Thyroid gland (tissue), 4 donors: ENCODE measurements at regions not wholly inside any gene's neighbourhood (a gene's known extent, or its start where the extent isn't known, plus 50 kb on each side); places are given as distances from the start of the nearest gene placed in this dataset.

Experiments used
- POLR2A ChIP-seq, 2 donors: fragments of 450-650 bp; IDR thresholded peaks; one replicate each; pipeline ENCODE4 v1.6.1; 2017; ENCODE audit warnings: antibody characterized with exemption in 2 of 2, mild to moderate bottlenecking in 2 of 2, moderate library complexity in 1 of 2
- TF ChIP-seq, protein P1 (sequence below), 6 experiments: fragments of 200-600 bp in 3 of 6; fragments of 450-650 bp in 3 of 6; sonication (generic) in 3 of 6; IDR thresholded peaks; one replicate each; pipeline ENCODE4 v1.5.1; 2016 to 2019; ENCODE audit warnings: antibody characterized with exemption in 6 of 6, mild to moderate bottlenecking in 2 of 6, inconsistent platforms in 1 of 6, moderate library complexity in 1 of 6

DNA sequence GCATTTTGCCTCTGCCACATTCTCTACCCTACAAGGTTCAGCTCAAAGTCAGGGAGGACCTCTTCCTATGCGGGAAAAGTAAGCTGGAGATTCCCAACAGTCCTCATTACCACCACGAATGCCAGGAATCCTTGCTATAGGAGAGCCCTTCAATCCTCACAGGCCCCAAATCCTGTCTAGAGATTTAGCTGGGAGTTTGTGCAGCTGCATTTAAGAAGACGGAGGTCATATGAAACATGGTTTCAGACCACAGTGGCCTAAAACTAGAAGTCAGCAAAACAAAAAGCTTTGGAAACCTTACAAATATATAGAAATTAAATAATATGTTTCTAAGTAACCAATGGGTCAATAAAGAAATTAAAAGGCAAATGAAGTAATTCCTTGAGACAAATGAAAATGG lies 415.3 kb upstream of the SETBP1 start:
- TF ChIP-seq, protein P1, sequence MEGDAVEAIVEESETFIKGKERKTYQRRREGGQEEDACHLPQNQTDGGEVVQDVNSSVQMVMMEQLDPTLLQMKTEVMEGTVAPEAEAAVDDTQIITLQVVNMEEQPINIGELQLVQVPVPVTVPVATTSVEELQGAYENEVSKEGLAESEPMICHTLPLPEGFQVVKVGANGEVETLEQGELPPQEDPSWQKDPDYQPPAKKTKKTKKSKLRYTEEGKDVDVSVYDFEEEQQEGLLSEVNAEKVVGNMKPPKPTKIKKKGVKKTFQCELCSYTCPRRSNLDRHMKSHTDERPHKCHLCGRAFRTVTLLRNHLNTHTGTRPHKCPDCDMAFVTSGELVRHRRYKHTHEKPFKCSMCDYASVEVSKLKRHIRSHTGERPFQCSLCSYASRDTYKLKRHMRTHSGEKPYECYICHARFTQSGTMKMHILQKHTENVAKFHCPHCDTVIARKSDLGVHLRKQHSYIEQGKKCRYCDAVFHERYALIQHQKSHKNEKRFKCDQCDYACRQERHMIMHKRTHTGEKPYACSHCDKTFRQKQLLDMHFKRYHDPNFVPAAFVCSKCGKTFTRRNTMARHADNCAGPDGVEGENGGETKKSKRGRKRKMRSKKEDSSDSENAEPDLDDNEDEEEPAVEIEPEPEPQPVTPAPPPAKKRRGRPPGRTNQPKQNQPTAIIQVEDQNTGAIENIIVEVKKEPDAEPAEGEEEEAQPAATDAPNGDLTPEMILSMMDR (IDR thresholded peaks at IDR 0.05), result no peak
- no peak for TF ChIP-seq POLR2A (IDR thresholded peaks at IDR 0.05)
